PC-3 (cell line): ENCODE measurements at regions not wholly inside any gene's neighbourhood (a gene's known extent, or its start where the extent isn't known, plus 50 kb on each side); places are given as distances from the start of the nearest gene placed in this dataset.

ENCODE experiments used
- CTCF ChIP-seq: fragments of 300-600 bp; sonication (generic); conservative IDR thresholded peaks from 2 replicates; pipeline ENCODE4 v1.5.1; 2017; ENCODE audit warnings: antibody characterized with exemption, low read depth, mild to moderate bottlenecking, low read length
- EZH2 ChIP-seq: fragments of 300-600 bp; sonication (generic); IDR thresholded peaks from one replicate; pipeline ENCODE4 v1.6.1; 2017; ENCODE audit warnings: antibody characterized with exemption, mild to moderate bottlenecking, low read length; ENCODE audit not compliant: unreplicated experiment
- EZH2phosphoT487 ChIP-seq: fragments of 300-600 bp; sonication (generic); IDR thresholded peaks from 2 replicates; pipeline ENCODE4 v1.6.1; 2018; ENCODE audit warnings: mild to moderate bottlenecking, antibody characterized with exemption, low read length, borderline replicate concordance

- no peak for TF ChIP-seq CTCF
- no peak for TF ChIP-seq EZH2phosphoT487
- TF ChIP-seq EZH2 = no peak
These were observed 54.5 kb upstream of the VGLL3 start for GRCh38 chr3:87045473-87045872.
